GM18511 (cell line): ENCODE measurements at regions not wholly inside any gene's neighbourhood (a gene's known extent, or its start where the extent isn't known, plus 50 kb on each side); places are given as distances from the start of the nearest gene placed in this dataset.
A peak's percentile ranks its signal among the peaks of the same experiment; 100 is the strongest.

Experiments
- ATAC-seq: cut with Tn5 transposase; IDR thresholded peaks from one replicate; pipeline ENCODE4 v1.9.1; 2021; ENCODE audit warnings: mild to moderate bottlenecking, moderate library complexity; ENCODE audit not compliant: unreplicated experiment

DNA sequence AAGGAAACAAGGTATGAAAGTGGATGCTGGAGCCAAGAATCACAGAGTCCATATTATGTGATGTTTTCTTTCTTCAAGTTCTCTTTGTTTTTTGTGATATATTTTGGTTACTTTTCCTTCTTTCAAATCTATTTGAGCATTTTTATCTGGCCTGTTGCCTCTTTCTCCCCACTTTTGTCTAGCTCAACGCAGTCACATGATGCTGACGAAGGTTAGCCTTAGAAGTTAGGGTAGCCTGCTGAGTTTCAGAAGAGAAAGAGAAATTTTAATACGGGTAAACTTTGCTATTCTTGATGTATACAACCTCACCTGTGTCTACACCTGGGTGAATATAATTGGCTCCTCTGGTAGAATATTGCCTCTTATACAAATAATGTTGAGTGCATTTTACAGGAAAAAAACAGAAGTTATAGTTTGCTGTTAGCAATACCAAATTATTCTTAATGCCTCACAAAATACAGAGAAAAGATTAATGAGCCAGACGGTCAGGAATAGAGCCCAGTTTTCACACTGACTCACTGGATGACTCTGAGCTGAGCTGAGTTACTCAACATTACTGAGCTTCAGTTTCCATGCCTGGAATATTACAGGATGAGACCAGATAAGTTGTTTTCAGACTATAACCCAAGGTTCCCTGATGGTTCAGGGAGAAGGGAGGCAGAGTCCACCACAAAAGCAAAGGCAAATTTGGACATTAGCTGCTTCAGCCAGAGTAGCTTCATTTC, 161.6 kb upstream of the BDNF start:
- no peak for ATAC-seq

DNA sequence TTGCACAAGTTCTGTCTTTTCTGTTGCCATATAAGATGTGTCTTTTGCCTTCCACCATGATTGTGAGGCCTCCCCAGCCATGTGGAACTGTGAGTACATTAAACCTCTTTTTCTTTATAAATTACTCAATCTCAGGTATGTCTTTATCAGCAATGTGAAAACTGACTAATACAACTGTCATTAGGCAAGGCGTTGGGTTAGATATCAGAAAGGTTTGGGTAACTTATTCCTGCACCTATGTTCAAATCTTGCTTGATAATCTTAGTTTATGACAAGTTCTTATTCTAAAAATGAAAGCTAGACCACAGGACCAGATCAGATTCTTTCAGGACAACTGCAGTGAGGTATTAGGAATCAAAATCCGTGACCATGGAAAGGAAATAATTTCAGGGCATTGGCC, 160.6 kb upstream of the BDNF start:
- no peak for ATAC-seq

DNA sequence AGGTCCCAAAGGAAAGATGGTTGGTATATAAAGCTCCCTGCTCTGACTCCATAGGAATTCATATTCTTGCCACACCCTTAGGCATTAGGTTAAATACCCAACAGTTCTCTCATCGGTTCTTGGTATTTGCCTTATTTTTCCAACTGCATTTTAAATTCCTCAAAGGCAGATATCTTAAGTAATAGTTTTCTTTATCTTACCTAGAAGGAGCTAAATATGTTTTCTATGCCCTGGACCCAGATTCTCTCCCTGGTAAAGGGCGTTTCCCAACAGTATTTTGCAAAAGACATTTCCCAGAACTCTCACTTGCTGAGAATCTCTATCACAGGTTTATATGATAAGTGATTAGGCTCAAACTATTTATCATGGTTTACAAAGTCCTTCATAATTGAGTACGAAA, 158.6 kb upstream of the BDNF start:
- no peak for ATAC-seq

DNA sequence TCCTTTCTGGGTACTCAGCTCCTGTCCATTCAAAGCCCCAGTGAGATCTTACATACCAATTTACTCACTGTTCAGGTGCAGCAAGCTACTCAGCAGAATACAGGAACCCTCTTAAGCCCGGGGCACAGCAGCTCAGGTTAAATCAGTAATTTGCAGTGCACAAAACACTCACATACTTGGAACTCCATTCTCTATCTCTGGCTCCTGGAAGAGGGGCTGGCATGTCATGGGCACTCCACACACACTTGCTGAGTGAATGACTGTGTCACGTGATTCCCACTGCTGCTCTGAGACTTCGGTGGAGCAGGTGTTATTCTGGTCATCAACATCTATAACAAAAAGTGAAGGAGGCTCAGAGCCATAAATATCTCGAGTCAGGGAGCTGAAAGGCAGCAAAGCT, 157.3 kb upstream of the BDNF start:
- peak; percentile 29 for ATAC-seq

DNA sequence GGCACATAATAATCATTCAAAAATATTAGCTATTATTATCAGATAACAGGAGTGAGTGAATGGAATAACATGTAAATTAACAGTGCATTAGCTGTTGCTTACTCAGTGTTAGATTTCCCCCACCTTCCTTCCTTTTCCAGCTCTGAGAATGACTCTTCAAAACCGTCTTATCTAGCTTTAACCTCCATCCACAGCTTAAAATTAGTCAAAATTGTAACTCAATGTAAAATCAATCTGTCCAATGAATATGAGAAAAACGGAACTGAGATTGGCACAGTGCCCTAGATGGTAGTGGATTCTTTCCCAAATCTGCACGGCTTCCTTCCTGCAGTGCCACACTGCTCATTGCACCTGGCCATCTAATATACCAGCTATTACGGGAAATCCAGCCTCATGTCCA, 156.8 kb upstream of the BDNF start:
- peak; percentile 73 for ATAC-seq

DNA sequence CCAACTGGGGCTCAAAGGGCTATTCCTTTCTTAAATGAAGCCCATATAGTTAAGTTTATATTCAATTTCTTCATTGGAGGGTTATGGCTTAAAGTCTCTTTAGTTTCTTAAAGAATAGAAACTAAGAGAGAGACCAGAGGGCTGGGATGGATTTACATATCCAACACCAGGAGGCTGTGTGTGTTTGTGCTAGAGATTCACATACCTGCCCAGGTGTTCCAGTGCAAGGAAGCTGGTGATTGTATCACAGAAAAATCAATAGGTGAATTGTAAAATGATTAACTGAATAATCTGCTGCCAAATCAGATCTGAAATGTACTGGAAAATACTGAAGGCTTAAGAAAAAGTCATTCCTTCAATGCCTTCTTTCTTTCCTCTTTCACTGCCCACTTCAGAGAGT, 148.2 kb upstream of the BDNF start:
- ATAC-seq = no peak

DNA sequence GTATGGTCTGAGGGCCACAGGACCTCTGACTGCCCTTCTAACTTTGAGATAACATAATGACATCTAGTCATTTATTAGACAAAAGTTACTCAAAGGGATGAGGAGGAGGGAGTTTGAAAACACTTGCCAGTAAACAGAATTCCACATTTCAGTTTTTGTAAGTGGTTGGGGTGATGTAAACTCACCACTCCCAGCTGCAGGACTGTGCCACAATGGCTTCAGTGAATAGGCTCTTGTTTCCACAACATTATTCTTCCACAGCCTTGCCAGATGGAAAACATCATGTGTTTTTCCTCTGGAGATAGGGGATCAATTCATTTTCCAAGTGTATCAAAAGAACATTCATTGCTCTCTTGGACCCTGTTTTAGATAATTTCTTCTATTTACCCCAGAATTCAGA, 147.2 kb upstream of the BDNF start:
- ATAC-seq = no peak

DNA sequence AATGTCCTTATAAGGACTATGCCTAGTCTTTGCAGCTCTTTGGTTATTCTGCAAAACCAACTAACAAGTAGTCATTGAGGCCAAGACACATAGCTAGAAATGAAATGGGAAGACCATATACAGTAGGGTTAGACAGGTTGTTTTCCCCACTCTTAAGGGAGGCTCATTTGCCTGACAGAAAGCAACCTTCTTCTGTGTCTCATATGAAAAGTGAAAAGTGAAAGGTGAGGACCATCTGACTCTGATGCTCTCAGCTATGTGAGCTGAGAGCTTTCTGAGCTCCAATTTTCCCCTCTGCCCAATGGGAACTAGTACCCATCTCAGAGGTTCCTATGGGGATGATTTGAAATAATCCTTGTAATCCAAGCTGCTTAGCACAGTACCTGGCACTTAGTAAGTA, 142.0 kb upstream of the BDNF start:
- ATAC-seq = no peak

DNA sequence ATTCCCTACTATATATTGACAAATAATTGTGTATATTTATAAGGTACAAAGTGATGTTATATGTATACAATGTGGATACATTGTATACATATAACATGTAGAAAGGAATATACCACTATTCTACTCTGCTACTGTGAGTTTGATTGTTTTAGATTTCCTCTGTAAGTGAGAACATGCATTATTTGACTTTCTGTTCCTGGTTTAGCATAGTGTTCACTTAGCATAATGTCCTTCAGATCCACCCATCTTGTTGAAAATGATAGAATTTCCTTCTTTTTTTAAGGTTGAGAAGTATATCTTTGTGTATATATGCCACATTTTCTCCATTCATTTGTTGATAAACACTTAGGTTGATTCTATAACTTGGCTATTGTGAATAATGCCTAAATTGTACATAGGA, 140.8 kb upstream of the BDNF start:
- ATAC-seq = no peak

DNA sequence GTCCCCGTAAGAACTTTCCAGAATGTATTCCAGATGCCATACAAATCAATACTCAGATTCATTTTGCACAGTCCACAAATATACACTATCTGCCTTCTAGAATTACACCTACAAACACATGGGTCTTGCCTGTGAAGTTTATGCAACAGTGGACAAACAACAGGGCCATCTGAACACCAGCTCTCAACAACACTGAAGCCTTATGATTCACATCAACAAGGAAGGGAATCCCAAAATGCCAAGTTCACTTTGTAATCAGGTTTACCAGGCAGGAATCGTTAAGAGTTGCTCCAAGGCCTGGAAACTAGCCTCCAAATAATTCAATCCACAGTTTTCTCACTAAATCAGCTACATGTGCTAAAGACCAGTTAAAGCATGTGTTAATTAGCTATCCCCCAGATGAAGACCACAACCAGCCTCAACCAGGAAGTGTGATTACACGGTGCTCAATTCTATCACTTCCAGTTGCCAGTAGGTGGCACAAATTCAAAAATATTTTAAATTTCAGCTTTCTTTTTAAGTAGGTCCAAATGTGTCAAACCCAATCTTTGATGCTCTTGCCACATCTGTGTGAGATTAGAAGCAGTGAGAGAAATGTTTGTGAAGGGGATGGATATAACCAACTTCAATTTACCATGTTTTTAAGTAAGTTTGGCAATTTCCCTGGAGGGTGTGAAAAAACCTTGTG, 139.1 kb upstream of the BDNF start:
- no peak for ATAC-seq

DNA sequence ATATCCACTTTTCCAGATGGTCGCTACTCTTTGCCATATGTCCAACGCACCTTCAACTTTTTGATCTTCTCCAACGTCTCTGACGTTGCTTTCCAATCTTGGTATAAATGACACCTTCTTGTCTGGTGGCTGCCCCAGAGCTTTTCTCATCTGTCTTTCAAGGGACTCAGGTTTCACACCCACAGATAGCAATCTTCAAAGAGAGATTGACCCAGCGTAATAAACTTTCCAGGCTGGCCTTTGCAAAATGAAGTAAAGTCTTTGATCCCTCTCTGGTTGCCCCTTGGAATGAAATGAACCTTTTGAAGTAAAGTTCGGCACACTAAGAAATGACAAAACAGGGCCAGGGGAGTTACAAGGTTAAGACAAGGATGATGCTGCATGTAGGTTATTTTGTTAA, 138.4 kb upstream of the BDNF start:
- ATAC-seq = no peak

DNA sequence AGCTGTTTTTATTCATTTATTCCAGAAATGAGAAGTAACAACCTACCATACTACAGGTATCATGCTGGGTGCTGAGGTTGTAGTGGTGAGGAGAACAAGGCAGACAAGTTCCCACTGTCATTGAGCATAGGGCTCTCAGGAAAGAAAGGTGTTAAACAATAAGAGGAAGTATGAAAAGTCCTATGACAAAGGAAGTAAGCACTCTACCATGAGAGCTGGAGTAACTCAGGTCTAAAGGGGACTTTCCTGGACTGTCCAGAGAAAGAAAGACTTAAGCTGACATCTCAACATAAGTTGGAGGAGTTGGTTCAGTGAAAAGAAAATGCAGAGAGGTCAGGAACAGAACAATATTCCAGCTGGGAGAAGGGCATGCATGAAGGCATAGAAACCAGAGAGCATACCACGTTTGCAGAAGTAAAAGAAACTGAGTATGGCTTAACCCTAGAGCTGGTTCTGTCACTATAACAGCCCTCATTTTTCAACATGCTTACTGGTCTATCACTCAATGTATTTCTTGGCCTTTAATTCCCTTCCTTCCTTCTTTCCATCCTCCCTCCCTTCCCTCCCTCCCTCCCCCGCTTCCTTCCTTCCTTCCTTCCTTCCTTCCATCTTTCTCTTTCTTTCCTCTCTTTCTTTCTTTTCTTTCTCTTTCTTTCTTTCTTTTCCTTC, 137.8 kb upstream of the BDNF start:
- peak; percentile 95 for ATAC-seq

DNA sequence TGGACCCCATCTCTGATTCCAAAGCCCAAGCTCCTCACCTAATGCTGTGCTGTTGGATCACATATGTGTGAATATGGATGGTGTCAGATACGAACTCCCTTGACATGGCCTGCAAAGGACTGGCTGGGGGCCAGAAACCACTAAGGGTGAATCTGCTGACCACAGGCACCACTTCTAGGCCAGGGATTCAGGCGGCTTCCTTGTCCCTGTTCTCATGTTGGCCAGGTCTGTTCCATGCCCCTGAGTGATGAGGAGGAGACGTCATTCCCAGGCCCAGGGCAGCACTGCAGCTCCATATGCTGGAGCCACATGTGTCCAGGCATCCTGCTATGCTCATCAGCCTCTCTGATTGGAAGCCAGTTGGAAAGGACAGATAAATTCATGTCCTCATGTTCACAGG, 130.0 kb upstream of the BDNF start:
- no peak for ATAC-seq

DNA sequence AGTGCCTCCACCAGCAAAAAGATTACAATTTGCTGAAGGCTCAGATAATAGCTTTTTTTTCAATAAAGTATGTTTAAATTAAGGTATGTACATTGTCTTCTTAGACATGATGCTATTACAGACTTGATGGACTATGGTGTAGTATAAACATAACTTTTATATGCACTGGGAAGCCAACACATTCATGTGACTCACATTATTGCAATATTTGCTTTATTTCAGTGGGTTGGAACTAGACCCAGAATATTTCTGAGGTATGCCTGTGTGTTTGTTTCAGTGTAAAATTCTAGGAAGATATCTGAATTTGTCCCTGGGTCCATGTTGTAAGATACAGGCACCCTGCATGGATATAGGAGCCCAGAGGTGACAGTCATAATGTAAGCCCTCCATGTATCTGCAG, 120.0 kb upstream of the BDNF start:
- no peak for ATAC-seq

DNA sequence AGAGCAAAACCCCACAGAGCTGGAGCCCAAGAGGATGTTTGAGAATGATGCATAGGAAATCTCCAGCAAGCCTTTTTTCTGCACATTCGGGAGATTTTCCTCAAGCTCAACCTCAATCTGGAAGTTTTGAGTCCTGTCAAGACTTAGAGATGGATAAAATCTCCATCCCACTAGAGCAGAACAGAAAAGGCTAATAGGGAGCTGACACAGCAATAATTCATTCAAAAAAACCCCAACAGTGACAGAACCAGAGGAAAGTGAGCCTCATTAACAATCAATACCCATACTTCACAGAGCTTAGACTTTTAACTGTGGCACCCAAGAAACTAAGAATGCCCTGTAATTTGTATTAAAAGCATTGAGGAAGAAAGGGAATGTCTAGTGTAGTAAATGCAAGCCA, 115.9 kb upstream of the BDNF start:
- no peak for ATAC-seq

DNA sequence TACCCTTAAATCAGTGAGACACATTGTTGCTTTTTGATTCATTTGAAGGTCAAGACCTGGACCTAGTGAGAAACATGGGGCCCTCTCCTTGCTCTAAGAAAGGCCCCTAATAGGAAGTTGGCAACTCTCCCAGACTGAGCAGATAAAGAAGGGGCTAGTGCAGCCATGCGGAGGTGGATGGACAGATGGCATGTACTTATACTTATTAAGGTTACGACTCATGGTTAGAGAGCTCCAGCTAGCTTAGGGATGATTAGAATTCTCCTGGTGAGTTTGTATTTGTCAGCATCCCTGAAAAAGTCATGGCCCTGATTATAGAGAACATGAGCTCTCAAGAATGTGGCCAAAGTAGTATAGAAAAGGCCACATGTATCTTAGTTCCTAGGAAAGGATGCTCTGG, 112.1 kb upstream of the BDNF start:
- no peak for ATAC-seq

DNA sequence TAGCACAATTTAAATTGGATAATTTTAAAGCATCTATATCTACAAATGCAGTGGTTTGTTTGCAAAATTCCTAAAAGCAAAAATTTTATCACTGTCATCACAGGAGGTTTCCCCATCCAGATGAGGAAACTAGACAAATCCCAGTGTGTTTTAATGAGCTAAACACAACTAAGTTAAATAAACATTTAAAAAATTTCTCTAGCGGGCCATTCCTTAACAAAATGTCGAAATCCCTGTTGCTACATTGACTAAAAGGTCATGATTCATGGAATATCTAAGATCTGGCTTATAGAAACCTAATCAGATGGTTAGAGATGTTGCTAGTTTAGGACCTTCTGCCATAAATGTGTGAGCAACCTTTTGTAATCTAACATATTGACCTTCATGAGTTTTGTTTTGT, 107.3 kb upstream of the BDNF start:
- ATAC-seq = no peak

DNA sequence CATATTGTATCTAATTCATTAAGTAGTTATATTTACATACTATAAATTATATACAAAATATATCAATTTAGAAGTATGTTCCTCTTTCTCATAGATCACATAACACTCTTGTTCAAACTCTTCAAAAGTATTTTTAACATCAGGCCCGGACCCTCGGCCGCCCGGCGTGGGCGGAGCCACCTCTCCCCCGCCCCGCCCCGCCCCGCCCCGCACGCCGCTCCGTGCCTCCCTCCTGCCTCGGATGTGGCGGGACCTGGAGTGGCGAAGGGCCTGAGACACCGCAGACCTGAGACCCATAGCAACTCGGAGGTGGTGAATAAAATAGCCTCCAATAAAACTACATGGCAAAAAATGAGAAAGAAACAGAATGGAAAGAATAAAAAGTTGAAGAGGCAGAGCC, 105.9 kb upstream of the BDNF start:
- no peak for ATAC-seq

DNA sequence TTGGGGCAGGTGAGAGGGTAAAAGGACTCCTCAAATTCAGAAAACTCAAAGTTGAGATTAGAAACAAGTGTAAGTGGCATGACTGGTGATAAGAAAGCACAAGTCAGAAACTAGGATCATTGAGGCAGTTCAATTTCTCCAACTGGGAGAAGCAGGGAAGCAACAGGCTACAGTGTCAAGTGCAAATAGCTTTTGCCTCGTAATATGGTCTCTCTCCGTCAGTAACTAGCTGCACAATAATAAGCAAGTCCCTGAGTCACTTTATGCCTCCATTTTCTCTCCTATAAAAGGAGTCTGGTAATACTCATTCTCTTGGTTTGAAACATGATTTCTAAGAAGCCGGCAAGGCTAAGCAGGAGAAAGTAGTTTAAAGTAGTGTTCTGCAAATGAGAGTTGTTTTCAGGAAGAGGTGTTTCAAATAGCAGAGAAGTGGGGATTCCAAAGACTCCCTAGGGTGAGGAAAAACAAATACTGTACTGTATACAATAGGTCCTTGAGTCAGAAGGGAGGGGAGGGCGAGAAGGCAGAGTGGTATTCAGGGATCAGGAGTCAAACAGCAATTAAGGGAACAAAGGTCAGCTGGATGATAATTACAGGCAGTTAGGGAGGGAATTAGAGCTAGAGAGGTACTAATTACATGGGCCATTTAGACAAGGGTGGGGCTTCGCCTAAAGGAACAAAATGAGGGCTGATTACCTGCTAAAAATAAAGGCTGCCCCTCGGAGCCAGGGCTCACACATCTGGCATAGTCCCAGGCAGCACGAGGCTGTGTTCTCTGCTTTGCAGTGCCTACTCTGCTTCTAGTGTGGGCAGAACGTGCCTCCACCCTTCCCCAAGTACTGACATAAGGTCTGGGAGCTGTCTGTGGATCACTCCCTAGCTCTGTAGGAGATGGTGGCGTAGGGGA, 96.0 kb upstream of the BDNF start:
- ATAC-seq = no peak

DNA sequence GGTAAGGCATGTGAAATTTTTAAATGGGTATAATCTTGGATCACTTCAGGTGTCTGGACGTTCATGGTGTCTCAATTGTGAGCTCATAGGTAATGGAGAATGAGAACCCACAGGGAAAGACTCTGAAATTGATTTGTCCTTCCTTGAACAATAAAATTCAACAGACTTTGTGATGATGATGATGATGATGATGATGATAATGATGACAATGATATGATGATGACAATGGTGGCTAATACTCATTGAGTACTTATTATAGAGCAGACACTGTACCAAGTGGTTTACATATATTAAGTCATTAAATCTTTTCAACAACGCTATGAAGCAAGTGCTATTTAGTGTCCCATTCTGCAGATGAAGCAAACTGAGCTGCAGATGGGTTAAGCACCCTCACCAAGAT, 86.6 kb upstream of the BDNF start:
- no peak for ATAC-seq

DNA sequence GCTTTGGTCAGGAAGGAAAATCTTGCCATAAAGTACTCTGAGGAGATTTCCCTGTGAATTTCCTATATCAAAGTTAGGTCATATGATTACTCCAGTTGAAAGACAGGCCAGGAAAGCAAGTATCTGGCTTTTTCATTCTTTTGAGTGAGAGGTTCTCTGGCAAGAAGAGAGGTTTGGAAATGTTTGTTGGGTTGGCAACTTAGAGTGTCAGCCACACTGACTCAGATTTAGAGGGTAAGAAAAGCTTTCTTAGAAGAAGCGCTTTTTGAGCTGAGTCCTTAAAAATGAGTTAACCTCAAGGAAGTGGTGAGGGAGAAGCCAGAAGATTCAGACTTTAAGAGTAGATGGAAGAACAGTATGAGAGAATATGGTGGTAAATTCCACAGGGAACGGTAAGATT, 86.1 kb upstream of the BDNF start:
- no peak for ATAC-seq
